ENCODE measurements at regions not wholly inside any gene's neighbourhood (a gene's known extent, or its start where the extent isn't known, plus 50 kb on each side); places are given as distances from the start of the nearest gene placed in this dataset.

DNA sequence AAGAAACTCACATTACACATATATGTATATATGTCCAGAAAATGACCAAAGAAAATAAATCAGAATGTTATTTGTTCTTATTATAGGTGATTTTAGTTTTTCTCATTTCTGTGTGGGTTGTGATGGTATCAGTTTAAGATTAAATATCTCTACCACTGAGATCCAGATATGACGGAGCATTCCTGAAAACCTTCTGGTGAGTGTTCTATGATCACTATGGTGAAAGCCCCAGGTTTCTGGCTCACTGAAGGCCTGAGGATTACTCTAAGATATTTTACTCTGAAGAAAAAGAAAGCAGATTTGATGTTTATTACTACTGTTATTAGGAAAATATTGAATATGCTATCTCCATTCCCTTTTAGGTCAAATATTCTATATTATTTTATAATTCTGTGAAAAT, 62.8 kb upstream of the L3MBTL3 start:
- no peaks in the 10 kb centered on the region for H3K4me1 Mint-ChIP-seq
- H3K27ac Mint-ChIP-seq = no peak overlapping the region
- peaks cover 3% of the 10 kb centered on the region for H3K27me3 Mint-ChIP-seq (ENCODE audit: low read depth, poor library complexity)
- no peak overlapping the region for H3K4me3 Mint-ChIP-seq
- peaks cover 3% of the 10 kb centered on the region for H3K9me3 Mint-ChIP-seq
- TF ChIP-seq, protein P1, sequence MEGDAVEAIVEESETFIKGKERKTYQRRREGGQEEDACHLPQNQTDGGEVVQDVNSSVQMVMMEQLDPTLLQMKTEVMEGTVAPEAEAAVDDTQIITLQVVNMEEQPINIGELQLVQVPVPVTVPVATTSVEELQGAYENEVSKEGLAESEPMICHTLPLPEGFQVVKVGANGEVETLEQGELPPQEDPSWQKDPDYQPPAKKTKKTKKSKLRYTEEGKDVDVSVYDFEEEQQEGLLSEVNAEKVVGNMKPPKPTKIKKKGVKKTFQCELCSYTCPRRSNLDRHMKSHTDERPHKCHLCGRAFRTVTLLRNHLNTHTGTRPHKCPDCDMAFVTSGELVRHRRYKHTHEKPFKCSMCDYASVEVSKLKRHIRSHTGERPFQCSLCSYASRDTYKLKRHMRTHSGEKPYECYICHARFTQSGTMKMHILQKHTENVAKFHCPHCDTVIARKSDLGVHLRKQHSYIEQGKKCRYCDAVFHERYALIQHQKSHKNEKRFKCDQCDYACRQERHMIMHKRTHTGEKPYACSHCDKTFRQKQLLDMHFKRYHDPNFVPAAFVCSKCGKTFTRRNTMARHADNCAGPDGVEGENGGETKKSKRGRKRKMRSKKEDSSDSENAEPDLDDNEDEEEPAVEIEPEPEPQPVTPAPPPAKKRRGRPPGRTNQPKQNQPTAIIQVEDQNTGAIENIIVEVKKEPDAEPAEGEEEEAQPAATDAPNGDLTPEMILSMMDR (IDR thresholded peaks at IDR 0.05) = no peak
- no peak for DNase-seq
- no peaks in the 10 kb centered on the region for H3K36me3 Mint-ChIP-seq (ENCODE audit: low read depth)

DNA sequence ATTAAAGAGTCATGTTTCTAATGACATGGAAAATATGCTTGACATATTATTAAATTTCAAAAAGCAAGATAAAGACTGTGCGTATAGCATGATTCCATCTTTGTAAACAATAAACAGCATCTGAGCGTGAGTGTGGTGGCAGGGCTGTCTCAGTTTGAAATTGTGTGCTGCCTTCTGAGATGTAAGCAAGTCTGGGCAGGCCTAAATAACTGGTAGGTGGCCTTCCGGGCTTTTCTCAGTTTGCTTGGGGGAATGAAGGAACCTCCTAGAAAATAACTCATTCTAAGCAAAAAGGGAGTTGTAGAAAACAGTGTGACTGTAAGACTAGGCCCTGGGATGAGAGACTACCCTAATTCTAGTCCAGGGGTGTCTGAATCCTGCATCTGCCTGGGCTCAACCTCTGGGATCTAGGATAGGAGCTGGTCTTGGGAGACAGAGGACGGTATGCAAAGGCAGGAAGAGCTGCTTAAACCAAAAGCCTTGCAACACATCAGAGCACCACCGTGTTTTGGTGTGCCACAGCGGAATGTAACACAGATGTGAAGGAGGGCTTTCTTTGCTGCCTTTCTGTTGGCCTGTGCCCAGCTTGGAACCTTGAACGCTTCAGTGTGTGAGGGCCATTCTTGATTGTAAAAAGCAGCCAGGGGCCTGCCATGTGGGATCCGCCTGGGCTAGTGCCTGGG, 63.5 kb upstream of the L3MBTL3 start:
- Mint-ChIP-seq H3K27ac (no peak overlapping the region), H3K4me3 (no peak overlapping the region), H3K9me3 (peaks cover 3% of the 10 kb centered on the region), H3K27me3 (ENCODE audit: low read depth, poor library complexity) (peaks cover 4% of the 10 kb centered on the region), H3K36me3 (ENCODE audit: low read depth) (no peaks in the 10 kb centered on the region), H3K4me1 (no peaks in the 10 kb centered on the region)
- TF ChIP-seq, protein P1 (IDR thresholded peaks at IDR 0.05) = no peak
- DNase-seq = no peak

DNA sequence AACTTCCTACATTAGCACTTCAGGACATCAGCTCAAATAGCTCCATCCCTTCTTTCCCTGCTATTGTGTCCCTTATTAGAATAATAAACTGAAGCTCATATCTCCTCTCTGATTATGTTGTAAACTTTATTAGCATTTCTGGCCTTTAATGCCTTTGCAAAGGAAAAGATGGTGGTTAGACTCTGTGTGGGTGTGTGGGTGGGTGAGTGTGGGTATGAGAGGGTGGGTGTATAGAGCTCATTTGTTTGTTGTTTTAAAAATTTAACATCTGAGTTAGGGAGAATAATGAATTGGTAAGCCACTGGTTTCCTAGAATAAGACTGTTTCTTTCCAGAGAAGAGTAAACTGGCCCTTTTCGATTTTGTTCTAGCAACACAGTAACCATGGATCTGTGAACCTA, 70.6 kb upstream of the L3MBTL3 start:
- Mint-ChIP-seq H3K9me3 (peaks cover 3% of the 10 kb centered on the region), H3K4me3 (no peak overlapping the region), H3K36me3 (ENCODE audit: low read depth) (no peaks in the 10 kb centered on the region), H3K27ac (no peak overlapping the region), H3K4me1 (no peaks in the 10 kb centered on the region), H3K27me3 (ENCODE audit: low read depth, poor library complexity) (peaks cover 14% of the 10 kb centered on the region)
- DNase-seq = no peak
- TF ChIP-seq, protein P1 (IDR thresholded peaks at IDR 0.05) = no peak

DNA sequence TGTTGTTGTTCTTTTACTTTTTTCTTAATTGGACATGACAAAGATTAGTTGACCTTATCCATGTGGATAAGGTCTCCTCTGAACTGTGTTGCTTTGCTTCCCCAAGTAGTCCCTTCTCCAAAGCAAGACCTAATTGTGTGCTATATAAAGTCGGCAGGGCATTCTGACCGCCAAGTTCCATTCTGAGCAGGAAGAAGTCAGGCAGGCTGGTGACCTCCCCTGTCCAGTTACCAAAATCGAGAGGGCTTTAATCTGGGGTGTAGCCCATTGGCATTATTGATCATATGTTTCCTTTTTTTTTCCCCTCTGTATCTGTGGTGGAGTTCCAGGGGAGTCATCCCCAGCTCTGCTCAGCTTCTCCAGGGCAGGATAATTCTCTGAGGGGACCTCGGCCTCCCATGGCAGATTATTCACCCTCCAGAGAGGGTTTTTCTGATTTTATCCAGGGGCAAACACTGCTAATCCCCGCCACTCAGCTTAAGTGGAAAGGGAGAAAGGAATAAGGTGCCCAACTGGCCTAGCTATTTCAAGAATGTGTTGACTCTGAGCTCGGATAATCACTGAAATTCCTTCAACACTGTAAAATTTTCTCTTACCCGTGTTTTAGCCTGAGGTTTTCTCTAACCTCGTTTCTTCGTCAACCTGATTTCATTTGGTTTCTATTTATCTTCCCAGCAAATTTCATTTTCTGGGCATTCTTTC, 71.8 kb upstream of the L3MBTL3 start:
- peaks cover 11% of the 10 kb centered on the region for H3K27me3 Mint-ChIP-seq (ENCODE audit: low read depth, poor library complexity)
- no peak overlapping the region for H3K4me3 Mint-ChIP-seq
- DNase-seq = no peak
- H3K27ac Mint-ChIP-seq = no peak overlapping the region
- TF ChIP-seq, protein P1 (IDR thresholded peaks at IDR 0.05) = no peak
- no peaks in the 10 kb centered on the region for H3K9me3 Mint-ChIP-seq
- no peaks in the 10 kb centered on the region for H3K36me3 Mint-ChIP-seq (ENCODE audit: low read depth)
- H3K4me1 Mint-ChIP-seq = no peaks in the 10 kb centered on the region

DNA sequence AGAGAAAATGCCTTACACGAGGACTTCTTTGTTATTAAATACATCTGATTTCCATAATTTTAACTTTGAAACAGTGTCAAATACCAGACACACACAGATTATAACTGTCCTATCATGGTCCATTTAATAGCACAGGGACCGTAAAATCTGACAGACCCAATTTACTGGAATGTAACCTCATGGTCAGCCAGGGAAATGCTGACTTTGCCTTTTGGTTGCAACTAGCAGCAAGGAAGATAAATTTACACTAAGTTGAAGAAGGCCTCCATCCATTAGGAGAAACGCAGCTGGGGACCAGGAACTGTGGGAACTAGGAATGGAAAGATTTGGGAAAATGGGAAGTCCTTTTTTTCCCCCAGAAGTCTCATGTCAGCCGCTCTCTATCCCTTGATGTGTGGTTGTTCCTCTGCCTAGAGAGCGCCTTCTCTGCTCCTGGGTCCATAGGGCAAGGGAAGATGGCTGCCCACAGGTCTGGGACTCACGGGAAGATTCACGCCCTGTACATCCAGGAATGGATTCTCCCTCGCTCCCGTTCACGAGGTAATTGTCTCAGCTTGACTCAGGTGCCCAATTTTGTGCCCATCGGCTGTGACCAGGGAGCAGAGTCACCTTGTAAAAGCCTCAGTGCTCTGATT, 74.6 kb upstream of the L3MBTL3 start:
- Mint-ChIP-seq H3K4me3 (no peak overlapping the region), H3K27me3 (ENCODE audit: low read depth, poor library complexity) (peaks cover 9% of the 10 kb centered on the region), H3K4me1 (no peaks in the 10 kb centered on the region), H3K27ac (no peak overlapping the region), H3K36me3 (ENCODE audit: low read depth) (no peaks in the 10 kb centered on the region), H3K9me3 (no peaks in the 10 kb centered on the region)
- no peak for DNase-seq
- TF ChIP-seq, protein P1 (IDR thresholded peaks at IDR 0.05) = no peak

Data from nephron progenitor cell (in vitro differentiated cells).